ENCODE measurements at regions not wholly inside any gene's neighbourhood (a gene's known extent, or its start where the extent isn't known, plus 50 kb on each side); places are given as distances from the start of the nearest gene placed in this dataset.
A peak's percentile ranks its signal among the peaks of the same experiment; 100 is the strongest.

GRCh38 chr4:110876866-110877265 is 254.0 kb upstream of the PITX2 start:
- peak overlapping the region; percentile 71 for H3K27ac Mint-ChIP-seq (ENCODE audit: unreplicated experiment)
- no peak for TF ChIP-seq CTCF (IDR thresholded peaks at IDR 0.05; ENCODE audit: insufficient read depth in 1 of 2, low read depth in 1 of 2, low read length in 1 of 2, severe bottlenecking in 1 of 2, unreplicated experiment in 1 of 2)
- Histone ChIP-seq H3K4me3 (ENCODE audit: low read depth, low read length) (peak overlapping the region; percentile 48), H3K4me1 (peaks cover 19% of the 10 kb centered on the region), H3K9me3 (no peaks in the 10 kb centered on the region; the same call in 1 of the 2 replicates), H3K27me3 (replicated peaks; ENCODE audit: control insufficient read depth, insufficient read depth, low read length) (no peaks in the 10 kb centered on the region), H3K36me3 (ENCODE audit: control insufficient read depth, insufficient read depth, low read length) (no peaks in the 10 kb centered on the region)
- no peak for DNase-seq
- peak overlapping the region; percentile 78 for H3K4me3 Mint-ChIP-seq (ENCODE audit: unreplicated experiment)
- peaks cover 12% of the 10 kb centered on the region for H3K36me3 Mint-ChIP-seq (ENCODE audit: insufficient read depth, unreplicated experiment)
- H3K9me3 Mint-ChIP-seq (ENCODE audit: unreplicated experiment) = no peaks in the 10 kb centered on the region
- POLR2A ChIA-PET = no interaction called here
- CTCF ChIA-PET = no interaction called here
- H3K4me1 Mint-ChIP-seq (ENCODE audit: low read depth, unreplicated experiment) = peaks cover 31% of the 10 kb centered on the region
- intact Hi-C loops (cut with micrococcal nuclease; ENCODE audit: unreplicated experiment) = loop anchor here (2.0 kb wide), 1 partner anchor 26 kb away; no protein-coding TSS in a partner anchor
- BruUV-seq (replicated peaks) = no TSS peak
- no peaks in the 10 kb centered on the region for H3K27me3 Mint-ChIP-seq (ENCODE audit: insufficient read depth, unreplicated experiment)

GRCh38 chr4:110877778-110878370 is 255.0 kb upstream of the PITX2 start:
- ChIA-PET POLR2A (interaction anchor here (0.6 kb wide), 1 partner anchor 256 kb away, joined by 4 read pairs; no protein-coding TSS in a partner anchor), CTCF (no interaction called here)
- peaks cover 12% of the 10 kb centered on the region for H3K36me3 Mint-ChIP-seq (ENCODE audit: insufficient read depth, unreplicated experiment)
- Histone ChIP-seq H3K4me1 (peaks cover 19% of the 10 kb centered on the region), H3K27me3 (replicated peaks; ENCODE audit: control insufficient read depth, insufficient read depth, low read length) (no peaks in the 10 kb centered on the region), H3K36me3 (ENCODE audit: control insufficient read depth, insufficient read depth, low read length) (no peaks in the 10 kb centered on the region), H3K9me3 (no peaks in the 10 kb centered on the region; the same call in 1 of the 2 replicates), H3K4me3 (ENCODE audit: low read depth, low read length) (no peak overlapping the region)
- DNase-seq = no peak
- intact Hi-C loops (cut with micrococcal nuclease; ENCODE audit: unreplicated experiment) = loop anchor here (2.0 kb wide), 1 partner anchor 27 kb away; no protein-coding TSS in a partner anchor
- no peak for TF ChIP-seq CTCF (IDR thresholded peaks at IDR 0.05; ENCODE audit: insufficient read depth in 1 of 2, low read depth in 1 of 2, low read length in 1 of 2, severe bottlenecking in 1 of 2, unreplicated experiment in 1 of 2)
- BruUV-seq (replicated peaks) = no TSS peak
- no peaks in the 10 kb centered on the region for H3K27me3 Mint-ChIP-seq (ENCODE audit: insufficient read depth, unreplicated experiment)
- peak overlapping the region; percentile 31 for H3K27ac Mint-ChIP-seq (ENCODE audit: unreplicated experiment)
- no peaks in the 10 kb centered on the region for H3K9me3 Mint-ChIP-seq (ENCODE audit: unreplicated experiment)
- peak overlapping the region; percentile 39 for H3K4me3 Mint-ChIP-seq (ENCODE audit: unreplicated experiment)
- peaks cover 31% of the 10 kb centered on the region for H3K4me1 Mint-ChIP-seq (ENCODE audit: low read depth, unreplicated experiment)

- Mint-ChIP-seq H3K27ac (ENCODE audit: unreplicated experiment) (peak overlapping the region; percentile 31), H3K36me3 (ENCODE audit: insufficient read depth, unreplicated experiment) (peaks cover 12% of the 10 kb centered on the region), H3K4me1 (ENCODE audit: low read depth, unreplicated experiment) (peaks cover 31% of the 10 kb centered on the region), H3K9me3 (ENCODE audit: unreplicated experiment) (no peaks in the 10 kb centered on the region), H3K4me3 (ENCODE audit: unreplicated experiment) (peak overlapping the region; percentile 39), H3K27me3 (ENCODE audit: insufficient read depth, unreplicated experiment) (no peaks in the 10 kb centered on the region)
- CTCF ChIA-PET = no interaction called here
- H3K27me3 ChIP-seq (replicated peaks; ENCODE audit: control insufficient read depth, insufficient read depth, low read length) = no peaks in the 10 kb centered on the region
- POLR2A ChIA-PET = interaction anchor here (0.6 kb wide), 1 partner anchor 257 kb away, joined by 4 read pairs; no protein-coding TSS in a partner anchor
- peaks cover 19% of the 10 kb centered on the region for H3K4me1 ChIP-seq
- intact Hi-C loops (cut with micrococcal nuclease; ENCODE audit: unreplicated experiment) = no loop called here
- no peak for DNase-seq
- H3K4me3 ChIP-seq (ENCODE audit: low read depth, low read length) = no peak overlapping the region
- no peaks in the 10 kb centered on the region; the same call in 1 of the 2 replicates for H3K9me3 ChIP-seq
- no peak for TF ChIP-seq CTCF (IDR thresholded peaks at IDR 0.05; ENCODE audit: insufficient read depth in 1 of 2, low read depth in 1 of 2, low read length in 1 of 2, severe bottlenecking in 1 of 2, unreplicated experiment in 1 of 2)
- BruUV-seq (replicated peaks) = no TSS peak
- H3K36me3 ChIP-seq (ENCODE audit: control insufficient read depth, insufficient read depth, low read length) = no peaks in the 10 kb centered on the region
These were observed 255.5 kb upstream of the PITX2 start for GRCh38 chr4:110878413-110878812.
